ENCODE measurements at regions not wholly inside any gene's neighbourhood (a gene's known extent, or its start where the extent isn't known, plus 50 kb on each side); places are given as distances from the start of the nearest gene placed in this dataset.

DNA sequence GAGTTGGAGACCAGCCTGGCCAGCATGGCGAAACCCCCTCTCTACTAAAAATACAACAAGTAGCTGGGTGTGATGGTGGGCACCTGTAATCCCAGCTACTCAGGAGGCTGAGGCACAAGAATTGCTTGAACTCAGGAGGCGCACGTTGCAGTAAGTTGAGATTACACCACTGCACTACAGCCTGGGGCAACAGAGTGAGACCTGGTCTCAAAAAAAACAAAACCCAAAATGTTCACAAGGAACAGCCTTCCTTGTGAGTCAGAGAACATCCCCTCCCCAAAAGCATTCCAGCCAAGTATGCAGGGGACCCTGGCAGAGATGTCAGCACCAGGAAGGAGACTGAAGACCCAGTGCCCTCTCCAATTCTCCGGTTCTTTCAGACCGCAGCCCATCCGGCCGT lies 314.9 kb upstream of the TSHZ3 start:
- no peak for DNase-seq (ENCODE audit: low read depth)

DNA sequence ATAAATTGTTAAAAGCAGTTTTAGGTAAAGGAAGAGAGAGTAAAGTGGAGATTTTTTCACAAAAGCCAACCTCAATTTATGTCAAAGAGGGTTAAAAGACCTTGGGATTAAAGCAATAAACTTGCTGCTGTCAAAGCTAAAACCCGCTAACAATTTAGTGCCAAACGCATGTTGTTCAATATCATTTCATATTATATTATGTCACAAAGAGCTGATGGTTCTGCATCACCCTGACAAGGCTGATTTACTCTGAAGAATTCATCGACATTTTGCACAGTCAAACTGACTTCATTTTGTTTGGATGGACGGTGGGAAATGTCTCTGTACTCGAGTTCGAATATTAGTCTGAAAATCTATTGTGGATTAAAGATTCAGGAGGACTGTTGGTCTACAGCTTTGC lies 315.8 kb upstream of the TSHZ3 start:
- DNase-seq (ENCODE audit: low read depth) = no peak

DNA sequence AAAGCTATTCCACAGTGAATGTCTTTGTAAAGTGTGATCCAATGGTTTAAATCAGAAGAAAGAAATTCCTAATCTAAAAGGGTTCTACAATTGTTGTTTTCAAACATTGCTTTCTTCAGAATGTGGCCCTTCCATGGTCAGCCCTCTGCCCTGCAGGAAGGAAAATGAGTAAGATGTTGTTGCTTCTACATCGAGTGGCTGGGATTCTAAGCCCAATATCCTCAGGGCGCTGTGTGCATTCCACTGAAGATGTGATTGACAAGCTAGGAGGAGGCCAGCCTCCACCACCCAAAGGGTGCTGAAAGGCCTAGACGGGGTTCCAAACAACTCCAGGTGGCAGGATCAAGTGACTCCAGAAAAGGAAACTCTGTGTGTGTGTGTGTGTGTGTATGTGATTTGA lies 316.9 kb upstream of the TSHZ3 start:
- no peak for DNase-seq (ENCODE audit: low read depth)

DNA sequence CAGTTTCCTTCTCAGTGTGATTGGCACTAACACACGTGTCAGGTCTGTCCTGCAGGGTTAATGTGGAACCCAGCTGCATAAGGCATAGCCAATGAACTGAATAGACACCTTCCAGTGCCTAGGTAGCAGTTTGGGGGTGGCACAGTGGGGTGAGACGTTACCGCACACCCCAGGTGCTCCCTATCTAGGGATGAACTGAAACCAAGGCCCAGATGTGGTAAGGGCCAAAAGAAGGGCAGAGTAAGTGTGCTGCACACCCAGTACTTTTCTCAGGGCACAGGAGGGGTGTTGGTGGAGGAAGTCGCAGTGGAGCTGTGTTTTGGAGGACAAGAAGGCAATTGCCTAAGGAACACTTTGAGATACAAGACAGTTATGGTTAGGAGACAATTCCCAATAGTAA lies 317.9 kb upstream of the TSHZ3 start:
- no peak for DNase-seq (ENCODE audit: low read depth)

DNA sequence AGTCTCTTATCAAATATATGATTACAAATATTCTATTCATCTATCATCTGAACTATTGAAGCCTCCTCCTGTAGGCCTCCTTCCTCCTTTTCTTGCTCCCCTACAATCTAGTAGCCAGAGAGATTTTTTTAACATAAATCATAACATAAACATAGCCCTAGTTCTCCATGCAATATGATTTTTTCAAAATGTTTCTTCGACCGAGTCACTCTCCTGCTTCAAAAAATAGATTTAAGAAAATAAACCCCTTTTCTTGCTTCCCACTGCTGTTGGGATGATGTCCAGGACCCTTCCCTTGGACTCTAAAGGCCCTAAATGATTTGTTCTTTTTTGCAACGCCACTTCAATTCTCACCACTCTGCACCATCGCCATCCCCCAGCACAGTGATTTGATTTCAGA lies 319.7 kb upstream of the TSHZ3 start:
- no peak for DNase-seq (ENCODE audit: low read depth)

DNA sequence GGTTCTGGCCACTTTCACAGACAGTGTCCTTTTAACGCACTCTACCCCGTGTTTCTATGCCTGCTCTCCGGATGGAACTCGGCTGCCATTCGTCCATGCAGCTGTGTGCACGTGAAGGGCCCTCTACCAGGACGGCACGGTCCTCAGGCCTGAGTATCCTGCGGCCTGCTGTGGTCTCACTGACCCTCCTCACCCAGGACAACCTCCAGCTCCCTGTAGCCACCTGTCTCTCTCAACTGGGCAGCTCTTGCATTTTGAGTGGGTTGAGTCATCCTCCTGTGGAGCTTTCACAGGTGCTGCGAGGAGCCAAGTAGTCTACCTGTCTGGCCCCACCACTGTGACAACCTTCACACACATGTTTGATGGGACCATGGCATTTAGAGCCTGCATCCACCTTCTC lies 321.7 kb upstream of the TSHZ3 start:
- no peak for DNase-seq (ENCODE audit: low read depth)

DNA sequence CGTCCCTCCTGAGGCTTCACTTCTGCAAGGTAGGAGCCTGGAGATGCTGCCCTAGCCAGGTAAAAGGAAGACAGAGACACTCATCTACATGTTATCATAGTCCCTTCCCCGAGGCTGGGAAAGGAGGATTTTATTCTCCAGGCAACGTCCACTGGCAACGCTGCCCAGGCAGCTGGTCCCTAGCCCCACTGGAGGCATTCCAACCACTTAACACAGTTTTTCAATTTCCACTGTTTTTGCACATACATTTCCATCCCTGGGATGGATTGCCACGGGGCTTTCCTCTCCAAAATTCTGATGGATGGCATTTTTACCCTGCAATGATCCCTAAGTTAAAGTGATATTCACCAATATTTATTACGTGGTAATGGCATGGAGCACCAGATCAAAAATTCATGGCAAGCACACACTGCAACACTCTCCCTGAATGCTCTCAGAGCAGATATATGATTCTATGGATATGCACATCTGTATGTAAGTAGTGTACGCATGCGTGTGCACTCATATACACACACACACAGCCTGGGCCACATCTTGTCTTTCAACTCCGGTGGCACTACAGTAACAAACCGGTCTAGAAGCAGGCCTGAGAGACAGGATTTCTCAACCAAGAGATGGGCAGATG lies 322.3 kb upstream of the TSHZ3 start:
- DNase-seq (ENCODE audit: low read depth) = no peak

DNA sequence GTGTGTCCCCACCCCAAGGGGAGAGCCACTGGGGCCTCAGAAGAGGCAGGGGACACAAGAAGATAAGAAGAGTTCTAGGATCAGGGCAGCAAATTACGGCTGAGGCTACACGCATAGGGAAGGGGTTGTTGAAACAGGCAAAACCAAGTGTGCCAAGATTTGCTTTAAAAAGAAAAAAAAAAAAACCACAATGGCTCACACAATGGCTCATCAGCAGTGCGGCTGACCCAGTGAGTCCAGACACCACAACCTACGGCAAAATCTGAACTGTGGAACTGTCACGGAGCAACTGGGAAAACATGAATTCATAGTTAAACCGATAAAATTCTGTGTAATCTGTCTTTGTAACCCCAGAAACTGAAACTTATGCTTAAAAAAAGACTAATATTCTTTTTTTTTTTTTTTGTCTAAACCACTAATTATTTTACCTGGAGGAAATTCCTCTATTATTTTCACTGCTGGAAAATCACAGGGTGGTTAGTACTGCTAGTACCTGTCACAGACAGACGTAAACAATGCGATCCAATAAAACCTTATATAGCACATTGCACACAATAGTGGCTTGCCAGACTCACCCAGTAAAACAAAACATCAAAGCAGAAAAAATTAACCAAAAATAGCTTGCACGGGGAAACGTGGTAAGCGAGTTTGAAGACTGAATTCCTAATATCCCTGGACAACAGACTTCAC lies 325.4 kb upstream of the TSHZ3 start:
- no peak for DNase-seq (ENCODE audit: low read depth)

DNA sequence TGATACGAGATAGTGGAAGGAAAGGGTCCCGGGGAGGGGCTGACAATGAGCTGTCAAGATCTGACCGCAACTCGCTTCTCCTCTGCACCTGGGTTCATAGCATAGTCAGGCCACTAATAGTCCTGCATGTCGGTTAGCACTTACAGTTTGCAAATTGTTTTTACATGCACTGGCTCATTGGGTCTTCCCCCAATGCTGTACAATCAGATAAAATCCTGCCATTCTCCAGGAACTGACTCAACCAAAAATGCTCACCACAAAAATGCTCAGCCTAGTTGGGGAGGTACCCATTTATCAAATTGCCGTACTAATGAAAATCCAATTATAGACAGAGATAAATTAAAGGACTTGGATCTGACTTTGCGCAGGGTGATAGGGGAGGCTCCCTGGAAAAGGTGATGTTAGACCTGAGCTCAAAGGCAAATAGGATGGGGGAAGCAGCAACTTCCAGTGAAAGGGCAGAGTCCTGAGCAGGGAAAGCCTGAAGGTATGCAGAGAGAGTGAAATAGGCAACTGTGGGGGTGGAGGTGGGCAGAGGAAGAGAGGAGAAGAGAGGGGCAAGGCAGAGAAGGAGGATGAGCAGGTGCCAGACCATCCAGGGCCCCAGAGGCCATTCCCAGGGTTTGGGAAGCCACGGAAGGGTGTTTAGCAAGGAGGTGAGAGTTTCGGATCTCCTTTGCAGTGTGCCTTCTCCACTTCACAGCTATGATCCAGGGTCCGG lies 326.1 kb upstream of the TSHZ3 start:
- DNase-seq (ENCODE audit: low read depth) = no peak

DNA sequence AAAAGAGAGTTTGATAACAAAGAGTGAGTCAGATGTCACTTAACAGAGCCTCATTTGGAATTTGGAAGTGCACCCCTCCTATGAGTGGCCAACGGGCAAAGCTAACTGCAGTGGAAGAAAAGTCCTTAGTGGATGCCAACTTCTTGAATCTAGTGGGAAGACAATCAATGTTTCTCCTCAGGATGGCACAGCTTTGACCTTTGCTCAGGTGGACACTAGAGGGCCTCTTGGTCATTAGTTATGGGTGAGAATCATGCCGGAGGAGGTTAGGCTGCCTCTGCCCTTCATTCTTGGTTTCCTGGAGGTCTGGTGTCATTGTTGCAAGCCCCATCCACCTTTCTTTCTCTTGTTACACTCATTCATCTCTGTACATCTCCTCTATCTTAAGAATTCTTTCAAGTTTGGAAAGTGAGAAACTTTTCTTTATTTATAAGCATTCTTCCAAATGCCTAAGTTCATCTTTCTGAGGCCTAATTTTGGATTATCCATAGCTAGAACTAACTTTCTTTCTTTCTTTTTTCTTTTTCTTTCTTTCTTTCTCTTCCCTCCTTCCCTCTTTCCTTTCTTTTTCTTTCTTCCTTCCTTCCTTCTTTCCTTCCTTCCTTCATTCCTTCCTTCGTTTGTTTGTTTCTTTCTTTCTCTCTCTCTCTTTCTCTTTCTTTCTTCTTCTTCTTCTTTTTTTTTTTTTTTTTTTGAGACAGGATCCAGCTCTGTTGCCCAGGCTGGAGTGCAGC lies 327.2 kb upstream of the TSHZ3 start:
- no peak for DNase-seq (ENCODE audit: low read depth)

DNA sequence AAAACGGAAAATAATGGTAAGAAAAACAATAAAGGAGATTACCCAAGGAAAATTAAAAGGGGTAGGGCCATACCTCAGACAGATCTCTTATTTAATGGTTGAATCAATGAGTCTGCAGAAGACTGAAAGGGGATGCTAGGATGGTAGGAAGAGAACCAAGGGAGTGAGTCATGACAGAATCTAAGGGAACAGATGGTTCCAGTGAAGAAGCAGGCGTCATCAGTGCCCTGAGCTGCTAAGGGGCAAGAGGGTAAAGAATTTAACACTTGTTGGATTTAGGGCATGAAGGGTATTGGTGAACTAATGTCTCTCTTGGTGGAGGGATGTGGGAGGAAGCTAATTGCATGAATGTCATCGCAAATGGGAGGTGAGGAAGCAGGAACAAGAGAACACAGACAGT lies 329.2 kb upstream of the TSHZ3 start:
- DNase-seq (ENCODE audit: low read depth) = no peak

DNA sequence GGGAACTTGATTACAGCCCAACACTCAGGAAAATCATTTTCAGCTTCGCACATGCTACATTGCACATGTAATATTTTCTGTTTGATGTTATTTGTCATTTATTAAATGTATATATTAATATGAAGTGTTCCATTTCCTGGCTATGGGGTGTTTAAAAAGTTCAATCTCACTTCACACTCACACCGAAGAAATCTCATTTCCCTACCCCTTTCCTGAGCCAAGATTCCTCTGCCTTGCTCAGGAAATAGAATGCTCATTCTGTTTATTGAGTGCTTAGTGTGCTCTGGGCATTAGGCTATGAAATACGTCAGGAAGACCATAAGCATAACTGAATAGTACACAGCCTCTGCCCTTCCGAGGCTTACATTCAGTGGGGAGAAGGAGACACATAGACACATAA lies 331.9 kb upstream of the TSHZ3 start:
- DNase-seq (ENCODE audit: low read depth) = no peak

DNA sequence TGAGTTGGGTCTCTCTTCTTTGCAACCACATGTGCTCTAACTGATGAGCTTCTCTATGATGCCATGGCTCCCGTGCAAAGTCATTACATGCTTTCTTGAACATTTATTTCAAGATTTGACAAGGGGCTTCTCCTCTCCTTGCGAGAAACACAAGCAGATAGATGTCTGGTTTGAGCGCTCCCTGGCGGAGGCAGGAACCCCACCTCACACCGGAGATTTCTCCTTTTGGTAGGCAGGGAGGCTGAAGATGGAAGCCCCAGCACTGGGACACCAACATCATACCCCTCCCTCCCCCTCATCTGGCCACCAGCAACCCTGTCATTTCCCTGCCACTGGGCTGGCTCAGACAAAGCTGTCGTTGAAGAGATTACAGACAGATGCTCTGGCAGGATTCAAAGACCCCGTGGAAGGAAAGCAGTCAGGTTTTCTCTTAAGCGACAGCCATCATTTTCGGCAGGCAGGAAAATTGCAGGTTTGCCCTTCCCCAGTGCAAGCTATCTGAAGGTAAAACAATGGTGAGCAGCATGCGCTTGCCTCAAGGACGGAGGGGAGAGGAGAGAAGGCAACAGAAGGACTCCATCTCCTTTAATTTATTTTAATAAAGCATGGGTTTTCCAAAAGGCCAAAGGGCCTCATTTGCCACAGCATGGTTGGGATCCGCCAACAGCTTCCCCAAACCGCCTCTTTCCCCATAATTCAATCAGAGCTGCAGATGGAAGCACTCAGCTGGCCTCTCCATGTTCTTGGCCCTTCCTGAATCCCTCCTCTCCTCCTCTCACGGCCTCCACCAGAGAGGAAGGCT lies 344.1 kb upstream of the TSHZ3 start:
- DNase-seq (ENCODE audit: low read depth) = no peak

DNA sequence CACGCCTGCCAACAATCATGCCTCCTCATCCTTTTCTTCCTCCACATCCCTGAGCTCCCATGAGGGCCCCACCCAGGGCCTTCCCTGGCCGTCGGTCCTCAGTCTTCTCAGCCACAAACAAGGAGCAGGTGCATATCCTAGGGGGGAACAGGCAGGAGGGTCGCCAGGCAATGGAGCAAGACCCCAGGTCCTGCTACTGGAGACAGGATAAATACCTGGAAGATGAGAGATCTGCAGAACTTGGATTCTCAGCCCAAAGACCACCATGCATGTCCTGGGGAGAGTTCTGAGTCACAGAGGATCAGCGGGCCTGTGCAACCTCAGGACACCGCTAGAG lies 344.7 kb upstream of the TSHZ3 start:
- DNase-seq (ENCODE audit: low read depth) = no peak

DNA sequence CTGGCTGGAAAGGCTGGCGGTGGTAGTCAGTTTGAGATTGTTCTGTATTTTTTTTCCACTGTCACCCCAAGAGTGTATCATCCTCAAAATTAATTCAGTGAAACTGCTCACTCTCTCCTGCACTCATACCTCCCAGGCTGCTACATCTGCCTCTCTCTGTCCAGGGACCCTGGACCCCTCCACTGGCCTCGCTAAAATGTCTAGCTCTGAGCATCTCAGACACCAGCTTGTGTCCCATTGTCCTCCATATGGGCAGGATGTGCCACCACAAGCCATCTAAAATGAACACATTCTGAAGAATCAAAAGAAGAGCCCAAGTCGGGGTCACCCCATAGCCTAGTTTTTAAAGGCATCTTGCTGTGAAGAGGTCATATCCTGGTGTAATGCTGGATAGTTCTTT lies 345.5 kb upstream of the TSHZ3 start:
- no peak for DNase-seq (ENCODE audit: low read depth)

DNA sequence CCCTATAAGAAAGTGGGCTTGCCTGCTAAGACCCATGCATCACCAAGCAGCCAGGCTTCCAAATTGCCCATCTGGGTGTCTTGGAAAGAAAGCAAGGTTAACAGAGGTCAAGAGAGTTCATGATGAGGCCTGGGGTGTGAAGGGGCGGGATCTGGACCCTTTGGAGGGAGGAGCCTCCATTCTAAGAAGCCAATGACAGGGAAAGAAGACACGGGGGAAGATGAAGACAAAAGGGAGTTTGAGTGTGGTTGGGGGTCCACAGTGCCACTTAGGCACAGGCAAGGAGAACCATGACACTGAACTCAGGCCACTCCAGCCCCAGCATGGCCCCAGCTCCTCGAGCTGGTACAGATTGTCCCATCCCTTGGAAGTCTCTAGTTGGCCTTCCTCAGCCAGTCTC lies 350.2 kb upstream of the TSHZ3 start:
- no peak for DNase-seq (ENCODE audit: low read depth)

DNA sequence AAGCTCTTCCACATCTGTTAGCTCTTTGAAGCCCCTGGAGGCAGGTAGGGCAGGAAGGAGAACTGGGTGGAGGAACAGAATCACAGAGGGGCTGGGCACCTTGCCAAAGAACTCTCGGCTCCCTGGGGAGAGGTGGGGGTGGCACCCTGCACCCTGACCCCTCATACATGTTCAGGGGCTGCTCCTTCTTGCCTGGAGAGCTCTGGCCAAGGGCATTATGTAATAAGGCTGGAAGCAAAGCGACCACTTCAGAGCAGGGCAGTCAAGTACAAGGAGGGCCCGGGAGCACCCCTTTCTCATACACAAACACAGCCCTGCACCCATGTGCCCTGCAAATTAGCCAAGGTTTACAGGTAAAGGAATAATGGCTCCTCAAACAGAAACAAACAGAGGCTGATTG lies 351.9 kb upstream of the TSHZ3 start:
- no peak for DNase-seq (ENCODE audit: low read depth)

DNA sequence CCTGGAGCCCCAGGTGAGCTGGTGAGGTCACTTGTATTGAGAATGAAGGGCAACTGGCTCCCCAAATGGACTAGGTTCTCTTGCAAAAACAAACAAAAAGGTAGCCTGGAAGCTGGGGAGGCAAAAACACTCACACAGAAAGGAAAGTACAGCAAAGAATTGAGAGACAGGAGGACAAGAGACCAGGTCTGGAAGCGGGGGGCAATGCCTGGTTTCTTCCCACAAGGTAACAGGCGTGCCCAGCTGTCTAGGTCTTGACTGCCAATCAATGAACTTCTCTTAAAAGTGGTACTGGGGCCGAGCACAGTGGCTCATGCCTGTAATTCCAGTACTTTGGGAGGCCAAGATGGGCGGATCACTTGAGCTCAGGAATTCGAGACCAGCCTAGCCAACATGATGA lies 356.4 kb upstream of the TSHZ3 start:
- DNase-seq (ENCODE audit: low read depth) = no peak

DNA sequence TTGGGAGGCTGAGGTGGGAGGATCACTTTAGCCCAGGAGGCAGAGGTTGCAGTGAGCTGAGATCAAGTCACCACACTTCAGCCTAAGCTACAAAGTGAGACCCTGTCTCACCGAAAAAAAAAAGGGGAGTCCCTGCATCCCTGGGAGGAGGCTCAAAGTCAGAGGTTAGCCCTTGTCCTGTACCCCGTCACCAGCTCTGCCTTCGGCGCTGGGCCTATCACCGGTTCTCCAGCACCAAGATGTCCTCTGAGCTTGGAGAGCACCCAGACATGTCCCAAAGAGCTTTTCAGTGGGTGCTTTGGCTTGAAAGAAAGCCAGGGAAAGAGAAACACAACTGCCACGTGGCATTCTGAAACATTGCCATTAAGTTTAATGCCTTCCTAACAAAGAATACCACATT lies 356.9 kb upstream of the TSHZ3 start:
- DNase-seq (ENCODE audit: low read depth) = no peak

DNA sequence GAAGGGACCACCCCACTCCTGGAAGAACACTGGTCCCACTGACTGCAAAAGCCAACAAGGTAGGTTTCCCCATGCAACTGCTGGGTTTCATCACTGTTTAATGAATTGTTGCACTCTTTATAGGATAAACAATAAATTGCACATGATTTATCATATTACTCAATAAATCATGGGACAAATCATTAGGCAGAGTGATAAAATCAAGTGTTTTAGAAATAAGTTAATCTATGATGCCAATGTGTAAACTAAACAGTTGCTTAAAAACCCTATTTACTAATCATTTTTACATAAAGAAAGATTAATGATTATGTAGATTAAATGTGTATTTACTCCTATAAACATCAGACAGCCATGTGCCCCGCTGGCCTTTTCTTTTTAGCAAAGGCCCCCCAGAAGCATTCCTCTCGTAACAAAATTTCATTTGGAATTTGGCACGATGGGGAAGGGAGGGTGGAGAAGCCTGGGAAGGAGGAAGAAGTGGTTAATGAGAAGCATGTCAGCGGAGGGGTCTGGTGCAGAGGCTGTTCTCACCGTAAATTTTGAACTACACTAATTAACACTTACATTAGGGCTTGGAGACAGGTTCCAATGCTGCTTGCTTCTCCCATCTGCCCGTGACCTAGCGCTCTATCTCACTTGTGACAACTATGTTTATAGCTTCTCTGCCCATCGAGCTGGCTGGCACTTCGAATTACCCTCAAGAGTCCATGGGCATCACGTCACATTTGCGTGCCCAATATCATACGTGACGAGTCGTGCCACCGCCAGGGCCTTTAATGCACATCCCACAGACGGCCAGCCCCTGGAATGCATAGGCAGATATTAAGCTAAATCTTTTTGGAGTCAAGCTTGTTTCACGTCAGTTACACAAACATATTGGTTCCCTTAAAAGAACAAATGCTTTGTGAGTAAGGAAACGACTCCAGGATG lies 357.7 kb upstream of the TSHZ3 start:
- no peak for DNase-seq (ENCODE audit: low read depth)

DNA sequence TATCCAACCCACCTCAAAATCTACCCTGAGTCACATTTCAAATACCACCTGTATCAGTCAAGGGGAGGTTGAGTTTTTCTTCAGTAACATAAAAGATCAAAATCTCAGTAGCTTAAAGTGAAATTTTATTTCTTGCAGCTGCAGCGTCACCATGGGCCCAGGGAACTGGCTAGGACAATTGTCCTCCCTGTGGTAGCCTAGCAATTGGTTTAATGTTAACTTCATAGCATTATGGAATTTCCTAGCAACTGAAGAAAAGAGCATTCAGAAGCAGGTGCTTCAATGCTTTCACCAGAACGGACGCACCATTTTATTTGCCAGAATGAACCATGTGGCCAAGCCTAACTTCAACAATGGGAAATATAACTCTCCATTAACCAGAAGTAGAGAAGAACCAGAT lies 359.3 kb upstream of the TSHZ3 start:
- DNase-seq (ENCODE audit: low read depth) = no peak

Measured in activated T-cell treated with anti-CD3 and anti-CD28 coated beads for 1 hour (primary cell).